ENCODE measurements at regions not wholly inside any gene's neighbourhood (a gene's known extent, or its start where the extent isn't known, plus 50 kb on each side); places are given as distances from the start of the nearest gene placed in this dataset.

GRCh38 chr5:83889971-83890745 lies 169.5 kb upstream of the HAPLN1 start:
- DNase-seq (ENCODE audit: low spot score) (no peak), ATAC-seq (ENCODE audit: low FRiP score) (no peak)
- TF ChIP-seq, protein P1, sequence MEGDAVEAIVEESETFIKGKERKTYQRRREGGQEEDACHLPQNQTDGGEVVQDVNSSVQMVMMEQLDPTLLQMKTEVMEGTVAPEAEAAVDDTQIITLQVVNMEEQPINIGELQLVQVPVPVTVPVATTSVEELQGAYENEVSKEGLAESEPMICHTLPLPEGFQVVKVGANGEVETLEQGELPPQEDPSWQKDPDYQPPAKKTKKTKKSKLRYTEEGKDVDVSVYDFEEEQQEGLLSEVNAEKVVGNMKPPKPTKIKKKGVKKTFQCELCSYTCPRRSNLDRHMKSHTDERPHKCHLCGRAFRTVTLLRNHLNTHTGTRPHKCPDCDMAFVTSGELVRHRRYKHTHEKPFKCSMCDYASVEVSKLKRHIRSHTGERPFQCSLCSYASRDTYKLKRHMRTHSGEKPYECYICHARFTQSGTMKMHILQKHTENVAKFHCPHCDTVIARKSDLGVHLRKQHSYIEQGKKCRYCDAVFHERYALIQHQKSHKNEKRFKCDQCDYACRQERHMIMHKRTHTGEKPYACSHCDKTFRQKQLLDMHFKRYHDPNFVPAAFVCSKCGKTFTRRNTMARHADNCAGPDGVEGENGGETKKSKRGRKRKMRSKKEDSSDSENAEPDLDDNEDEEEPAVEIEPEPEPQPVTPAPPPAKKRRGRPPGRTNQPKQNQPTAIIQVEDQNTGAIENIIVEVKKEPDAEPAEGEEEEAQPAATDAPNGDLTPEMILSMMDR (IDR thresholded peaks at IDR 0.05), result no peak

DNA sequence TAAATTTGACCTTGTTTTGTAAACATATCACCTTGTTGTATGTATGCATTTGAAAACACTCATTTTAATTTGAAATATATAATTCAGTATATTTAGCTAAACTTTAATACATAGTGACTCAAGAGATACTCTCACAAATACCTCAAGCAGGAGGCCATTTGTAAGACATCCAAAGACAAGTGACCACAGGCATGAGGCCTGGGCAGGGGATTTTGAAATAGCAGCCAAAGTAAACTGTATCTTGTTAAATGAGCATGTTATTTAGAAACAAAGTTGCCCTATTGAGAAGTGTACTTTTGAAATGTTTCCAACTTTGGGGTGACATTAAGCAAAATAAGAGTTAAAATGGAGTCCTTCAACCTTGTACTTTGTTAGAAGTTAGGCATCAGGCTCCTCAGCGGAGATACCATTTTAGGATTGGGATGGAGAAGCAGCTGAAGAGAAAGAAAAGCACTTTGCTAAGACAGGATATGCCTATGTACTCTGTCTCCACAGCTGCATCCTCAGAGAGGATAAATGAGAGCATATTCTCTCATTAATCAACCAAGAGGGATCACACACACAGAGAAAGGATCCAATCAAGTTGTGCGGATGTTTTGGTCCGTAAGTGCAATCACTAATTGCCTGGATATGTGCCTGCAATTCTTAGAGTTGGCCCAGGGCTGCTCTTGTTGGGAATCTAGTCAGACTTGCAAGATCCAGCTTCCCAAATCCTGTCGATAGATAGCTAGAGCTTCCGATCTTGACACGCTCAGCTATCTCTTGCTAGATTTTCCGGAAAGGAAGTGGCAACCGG lies 157.5 kb upstream of the HAPLN1 start:
- DNase-seq (ENCODE audit: low spot score) (no peak), ATAC-seq (ENCODE audit: low FRiP score) (no peak)
- TF ChIP-seq, protein P1 (IDR thresholded peaks at IDR 0.05), result no peak

DNA sequence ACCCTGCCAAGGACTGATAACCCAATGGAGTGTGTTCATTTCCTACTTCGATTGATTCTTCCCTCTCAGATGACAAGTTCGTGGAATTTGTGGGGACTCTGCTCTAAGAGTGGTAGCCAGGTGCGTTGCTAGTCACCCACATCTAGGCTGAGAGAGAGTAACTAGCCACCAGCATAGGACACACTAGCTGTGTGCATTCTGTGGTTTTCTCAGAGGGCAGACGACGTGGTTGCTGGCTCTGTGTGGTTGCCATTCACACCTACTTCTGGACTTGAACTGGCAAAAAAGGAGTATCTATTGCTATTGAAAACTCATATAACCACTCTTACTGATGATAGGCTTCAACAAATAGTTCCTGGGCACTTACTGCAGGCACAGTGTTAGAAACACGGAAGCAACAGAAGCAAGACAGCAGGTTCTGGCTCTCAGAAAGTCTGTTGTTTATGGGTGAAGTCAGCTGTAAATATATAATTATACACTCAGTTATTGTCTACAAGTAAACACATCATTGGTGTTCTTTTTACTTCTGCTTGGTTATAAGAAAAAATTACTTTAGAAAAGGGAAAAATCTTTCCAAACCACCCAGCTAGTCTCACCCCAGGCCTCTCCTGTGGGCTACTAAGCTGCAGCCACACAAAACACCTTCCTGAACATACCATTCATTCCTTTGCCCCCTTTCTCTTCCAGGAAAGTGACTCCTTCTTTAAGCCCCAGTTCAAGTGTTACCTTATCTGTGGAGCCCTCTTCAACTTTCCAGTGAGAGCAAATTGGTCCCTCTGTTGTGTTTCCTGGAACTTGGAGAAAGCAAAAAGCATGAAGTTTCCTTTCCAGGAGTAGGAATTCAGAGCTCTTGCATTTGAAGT lies 151.1 kb upstream of the HAPLN1 start:
- ATAC-seq (ENCODE audit: low FRiP score), result no peak
- TF ChIP-seq, protein P1 (IDR thresholded peaks at IDR 0.05), result no peak
- no peak for DNase-seq (ENCODE audit: low spot score)

- no peak for DNase-seq (ENCODE audit: low spot score)
- TF ChIP-seq, protein P1 (IDR thresholded peaks at IDR 0.05), result no peak
These were observed 145.5 kb upstream of the HAPLN1 start for GRCh38 chr5:83866181-83866580.

DNA sequence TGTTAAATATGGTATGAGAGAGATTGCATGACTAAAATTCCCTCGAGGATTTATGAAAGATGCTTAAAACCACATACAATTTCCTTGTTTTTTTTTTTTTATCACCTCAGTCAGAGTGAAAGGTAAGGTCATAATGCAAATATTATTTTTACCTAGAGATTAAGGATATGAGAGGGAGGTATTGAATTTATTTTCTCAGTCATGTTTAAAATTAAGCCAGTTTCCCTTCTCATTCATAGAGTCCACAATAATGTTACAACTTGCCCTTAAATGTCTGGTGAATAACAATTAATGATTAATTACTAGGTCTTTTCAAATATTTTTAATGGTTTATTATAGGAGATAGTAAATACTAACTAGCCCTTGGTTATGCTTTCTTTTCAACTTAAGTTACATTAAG lies 144.9 kb upstream of the HAPLN1 start:
- ATAC-seq (ENCODE audit: low FRiP score) (no peak), DNase-seq (ENCODE audit: low spot score) (no peak)
- TF ChIP-seq, protein P1 (IDR thresholded peaks at IDR 0.05), result no peak

More at GRCh38 chr5:83866181-83866580, 145.5 kb upstream of the HAPLN1 start:
- ATAC-seq (ENCODE audit: low FRiP score), result no peak

DNA sequence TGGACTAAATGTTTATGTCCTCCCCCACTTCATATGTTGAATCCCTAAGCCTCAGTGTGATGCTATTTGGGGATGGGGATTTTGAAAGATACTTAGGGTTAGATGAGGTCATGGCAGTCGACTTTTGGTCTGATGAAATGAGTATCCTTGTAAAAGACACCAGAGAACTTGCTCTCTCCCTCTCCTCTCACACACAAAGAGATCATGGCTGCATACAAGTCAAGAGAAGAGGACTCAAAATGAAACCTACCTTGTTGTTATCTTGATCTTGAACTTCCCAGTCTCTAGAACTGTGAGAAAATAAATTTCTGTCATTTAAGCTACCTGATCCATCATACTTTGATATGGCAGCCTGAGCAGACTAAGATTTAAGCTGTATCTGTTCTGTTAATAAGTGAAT lies 144.0 kb upstream of the HAPLN1 start:
- no peak for ATAC-seq (ENCODE audit: low FRiP score)
- TF ChIP-seq, protein P1 (IDR thresholded peaks at IDR 0.05), result no peak
- no peak for DNase-seq (ENCODE audit: low spot score)
